Liver (tissue), 2 donors: ENCODE measurements at regions not wholly inside any gene's neighbourhood (a gene's known extent, or its start where the extent isn't known, plus 50 kb on each side); places are given as distances from the start of the nearest gene placed in this dataset.
"Not testable (repeated sequence)": the region's sequence is repeated elsewhere in the genome, so short reads cannot be mapped to it uniquely, and the experiment has no call there.

Source experiments
- TF ChIP-seq, protein P1 (sequence below): IDR thresholded peaks from 2 replicates; pipeline ENCODE4 v1.6.1; 2016; ENCODE audit warnings: antibody characterized with exemption
- TF ChIP-seq, protein P2 (sequence below): fragments of 150-350 bp; IDR thresholded peaks from 2 replicates; pipeline ENCODE4 v1.5.1; 2017; ENCODE audit warnings: improper control_type of control experiment, low read depth, low read length; ENCODE audit not compliant: missing input control
- donor health status: healthy.

DNA sequence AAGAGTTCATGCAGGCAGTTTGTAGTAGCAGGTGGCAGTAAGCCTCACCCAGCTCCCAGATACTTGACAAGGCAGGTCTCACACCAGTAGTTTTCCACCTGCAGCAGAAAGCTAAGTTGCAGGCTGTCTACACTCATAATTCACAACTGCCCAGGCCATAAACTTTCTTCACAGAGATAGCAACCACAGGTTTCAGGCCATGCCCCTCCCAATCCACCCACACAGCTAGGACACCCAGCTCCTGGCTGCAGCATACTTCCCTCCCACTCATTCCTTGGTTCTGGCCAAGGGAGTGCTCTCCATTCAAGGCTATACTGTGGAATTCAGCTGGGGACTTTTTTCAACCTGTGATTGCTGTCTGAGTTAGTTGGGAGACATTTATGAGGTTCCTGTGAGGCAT lies 226.2 kb upstream of the VSTM2A start:
- TF ChIP-seq, protein P1, sequence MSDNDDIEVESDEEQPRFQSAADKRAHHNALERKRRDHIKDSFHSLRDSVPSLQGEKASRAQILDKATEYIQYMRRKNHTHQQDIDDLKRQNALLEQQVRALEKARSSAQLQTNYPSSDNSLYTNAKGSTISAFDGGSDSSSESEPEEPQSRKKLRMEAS, result not testable (repeated sequence)
- TF ChIP-seq, protein P2, sequence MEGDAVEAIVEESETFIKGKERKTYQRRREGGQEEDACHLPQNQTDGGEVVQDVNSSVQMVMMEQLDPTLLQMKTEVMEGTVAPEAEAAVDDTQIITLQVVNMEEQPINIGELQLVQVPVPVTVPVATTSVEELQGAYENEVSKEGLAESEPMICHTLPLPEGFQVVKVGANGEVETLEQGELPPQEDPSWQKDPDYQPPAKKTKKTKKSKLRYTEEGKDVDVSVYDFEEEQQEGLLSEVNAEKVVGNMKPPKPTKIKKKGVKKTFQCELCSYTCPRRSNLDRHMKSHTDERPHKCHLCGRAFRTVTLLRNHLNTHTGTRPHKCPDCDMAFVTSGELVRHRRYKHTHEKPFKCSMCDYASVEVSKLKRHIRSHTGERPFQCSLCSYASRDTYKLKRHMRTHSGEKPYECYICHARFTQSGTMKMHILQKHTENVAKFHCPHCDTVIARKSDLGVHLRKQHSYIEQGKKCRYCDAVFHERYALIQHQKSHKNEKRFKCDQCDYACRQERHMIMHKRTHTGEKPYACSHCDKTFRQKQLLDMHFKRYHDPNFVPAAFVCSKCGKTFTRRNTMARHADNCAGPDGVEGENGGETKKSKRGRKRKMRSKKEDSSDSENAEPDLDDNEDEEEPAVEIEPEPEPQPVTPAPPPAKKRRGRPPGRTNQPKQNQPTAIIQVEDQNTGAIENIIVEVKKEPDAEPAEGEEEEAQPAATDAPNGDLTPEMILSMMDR, result not testable (repeated sequence)
